GM12878 (cell line): ENCODE measurements at regions not wholly inside any gene's neighbourhood (a gene's known extent, or its start where the extent isn't known, plus 50 kb on each side); places are given as distances from the start of the nearest gene placed in this dataset.

Source experiments
- ASH2L ChIP-seq: fragments of 300-600, 200-600 bp; sonication (generic); IDR thresholded peaks from 2 replicates; pipeline ENCODE4 v1.6.1; 2017; ENCODE audit warnings: low read depth, mild to moderate bottlenecking, borderline replicate concordance
- BCL11A ChIP-seq: IDR thresholded peaks from 2 replicates; pipeline ENCODE4 v1.6.1; 2011; ENCODE audit warnings: low read depth, low read length
- CBX3 ChIP-seq: fragments of 200-600 bp; sonication (generic); IDR thresholded peaks from 2 replicates; pipeline ENCODE4 v1.6.1; 2016; ENCODE audit warnings: low read depth, borderline replicate concordance
- CREB1 ChIP-seq: IDR thresholded peaks from 2 replicates; pipeline ENCODE4 v1.6.1; 2012; ENCODE audit warnings: low read depth, mild to moderate bottlenecking, inconsistent platforms
- HDGF ChIP-seq: fragments of 450-650 bp; IDR thresholded peaks from 2 replicates; pipeline ENCODE4 v1.6.1; 2016; ENCODE audit warnings: antibody characterized with exemption
- JUNB ChIP-seq: IDR thresholded peaks from 2 replicates; pipeline ENCODE4 v1.6.1; 2016; ENCODE audit warnings: antibody characterized with exemption, mild to moderate bottlenecking
- KAT2A ChIP-seq: conservative IDR thresholded peaks from 2 replicates; pipeline ENCODE4 v1.6.1; 2011; ENCODE audit warnings: low read depth, low read length; ENCODE audit not compliant: control insufficient read depth
- KDM1A ChIP-seq: fragments of 200-600 bp; sonication (generic); IDR thresholded peaks from 2 replicates; pipeline ENCODE4 v1.6.1; 2016; ENCODE audit warnings: borderline replicate concordance
- MTA2 ChIP-seq: fragments of 450-650 bp; IDR thresholded peaks from 2 replicates; pipeline ENCODE4 v1.6.1; 2016; ENCODE audit warnings: low read depth, mild to moderate bottlenecking, moderate library complexity
- MXI1 ChIP-seq: fragments of 150-350 bp; IDR thresholded peaks from 2 replicates; pipeline ENCODE4 v1.6.1; 2011; ENCODE audit warnings: low read depth, mild to moderate bottlenecking, inconsistent platforms, low read length, improper control_type of control experiment
- NBN ChIP-seq: fragments of 450-650 bp; IDR thresholded peaks from 2 replicates; pipeline ENCODE4 v1.6.1; 2016
- SMAD5 ChIP-seq: IDR thresholded peaks from 2 replicates; pipeline ENCODE4 v1.6.1; 2016; ENCODE audit warnings: antibody characterized with exemption, low read depth
- STAT3 ChIP-seq: IDR thresholded peaks from 2 replicates; pipeline ENCODE4 v1.6.1; 2011; ENCODE audit warnings: low read depth, low read length, improper control_type of control experiment
- SUZ12 ChIP-seq: fragments of 200-600 bp; sonication (generic); IDR thresholded peaks from one replicate; pipeline ENCODE4 v1.6.1; 2018; ENCODE audit warnings: antibody characterized with exemption, mild to moderate bottlenecking; ENCODE audit not compliant: unreplicated experiment
- TCF12 ChIP-seq: IDR thresholded peaks from 2 replicates; pipeline ENCODE4 v1.6.1; 2011; ENCODE audit warnings: low read depth, mild to moderate bottlenecking, low read length
- ZNF592 ChIP-seq: fragments of 450-650 bp; IDR thresholded peaks from 2 replicates; pipeline ENCODE4 v1.6.1; 2017; ENCODE audit warnings: mild to moderate bottlenecking, moderate library complexity
- ZNF622 ChIP-seq: fragments of 450-650 bp; IDR thresholded peaks from 2 replicates; pipeline ENCODE4 v1.6.1; 2017; ENCODE audit warnings: mild to moderate bottlenecking, inconsistent platforms
- TF ChIP-seq, protein P1 (sequence below): fragments of 450-650 bp; IDR thresholded peaks from 2 replicates; pipeline ENCODE4 v1.6.1; 2017; ENCODE audit warnings: mild to moderate bottlenecking, low read depth, inconsistent platforms; ENCODE audit not compliant: poor library complexity, severe bottlenecking
- TF ChIP-seq, protein P2 (sequence below): fragments of 450-650 bp; IDR thresholded peaks from 2 replicates; pipeline ENCODE4 v1.6.1; 2016; ENCODE audit warnings: mild to moderate bottlenecking
- TF ChIP-seq, protein P3 (sequence below): fragments of 450-650 bp; IDR thresholded peaks from 2 replicates; pipeline ENCODE4 v1.6.1; 2016; ENCODE audit warnings: mild to moderate bottlenecking

GRCh38 chr7:3153118-3153517, 109.5 kb upstream of the CARD11 start (continued):
- no peak for TF ChIP-seq MXI1
- no peak for TF ChIP-seq ASH2L
- no peak for TF ChIP-seq HDGF
- no peak for TF ChIP-seq CREB1
- TF ChIP-seq TCF12, result 0 out of 2 replicates have a peak, but pooled peaks have one; percentile 34
- TF ChIP-seq ZNF592, result no peak
- no peak for TF ChIP-seq KDM1A
- no peak for TF ChIP-seq ZNF622
- TF ChIP-seq, protein P1, sequence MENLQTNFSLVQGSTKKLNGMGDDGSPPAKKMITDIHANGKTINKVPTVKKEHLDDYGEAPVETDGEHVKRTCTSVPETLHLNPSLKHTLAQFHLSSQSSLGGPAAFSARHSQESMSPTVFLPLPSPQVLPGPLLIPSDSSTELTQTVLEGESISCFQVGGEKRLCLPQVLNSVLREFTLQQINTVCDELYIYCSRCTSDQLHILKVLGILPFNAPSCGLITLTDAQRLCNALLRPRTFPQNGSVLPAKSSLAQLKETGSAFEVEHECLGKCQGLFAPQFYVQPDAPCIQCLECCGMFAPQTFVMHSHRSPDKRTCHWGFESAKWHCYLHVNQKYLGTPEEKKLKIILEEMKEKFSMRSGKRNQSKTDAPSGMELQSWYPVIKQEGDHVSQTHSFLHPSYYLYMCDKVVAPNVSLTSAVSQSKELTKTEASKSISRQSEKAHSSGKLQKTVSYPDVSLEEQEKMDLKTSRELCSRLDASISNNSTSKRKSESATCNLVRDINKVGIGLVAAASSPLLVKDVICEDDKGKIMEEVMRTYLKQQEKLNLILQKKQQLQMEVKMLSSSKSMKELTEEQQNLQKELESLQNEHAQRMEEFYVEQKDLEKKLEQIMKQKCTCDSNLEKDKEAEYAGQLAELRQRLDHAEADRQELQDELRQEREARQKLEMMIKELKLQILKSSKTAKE, result no peak
- TF ChIP-seq, protein P2, sequence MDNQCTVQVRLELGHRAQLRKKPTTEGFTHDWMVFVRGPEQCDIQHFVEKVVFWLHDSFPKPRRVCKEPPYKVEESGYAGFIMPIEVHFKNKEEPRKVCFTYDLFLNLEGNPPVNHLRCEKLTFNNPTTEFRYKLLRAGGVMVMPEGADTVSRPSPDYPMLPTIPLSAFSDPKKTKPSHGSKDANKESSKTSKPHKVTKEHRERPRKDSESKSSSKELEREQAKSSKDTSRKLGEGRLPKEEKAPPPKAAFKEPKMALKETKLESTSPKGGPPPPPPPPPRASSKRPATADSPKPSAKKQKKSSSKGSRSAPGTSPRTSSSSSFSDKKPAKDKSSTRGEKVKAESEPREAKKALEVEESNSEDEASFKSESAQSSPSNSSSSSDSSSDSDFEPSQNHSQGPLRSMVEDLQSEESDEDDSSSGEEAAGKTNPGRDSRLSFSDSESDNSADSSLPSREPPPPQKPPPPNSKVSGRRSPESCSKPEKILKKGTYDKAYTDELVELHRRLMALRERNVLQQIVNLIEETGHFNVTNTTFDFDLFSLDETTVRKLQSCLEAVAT, result no peak
- TF ChIP-seq SMAD5, result no peak
- TF ChIP-seq CBX3, result no peak
- TF ChIP-seq BCL11A, result peak; percentile 50; the same call in 1 of the 2 replicates
- peak; percentile 23; the same call in 1 of the 2 replicates for TF ChIP-seq JUNB
- TF ChIP-seq SUZ12, result no peak
- no peak for TF ChIP-seq KAT2A
- TF ChIP-seq NBN, result no peak
- TF ChIP-seq, protein P3, sequence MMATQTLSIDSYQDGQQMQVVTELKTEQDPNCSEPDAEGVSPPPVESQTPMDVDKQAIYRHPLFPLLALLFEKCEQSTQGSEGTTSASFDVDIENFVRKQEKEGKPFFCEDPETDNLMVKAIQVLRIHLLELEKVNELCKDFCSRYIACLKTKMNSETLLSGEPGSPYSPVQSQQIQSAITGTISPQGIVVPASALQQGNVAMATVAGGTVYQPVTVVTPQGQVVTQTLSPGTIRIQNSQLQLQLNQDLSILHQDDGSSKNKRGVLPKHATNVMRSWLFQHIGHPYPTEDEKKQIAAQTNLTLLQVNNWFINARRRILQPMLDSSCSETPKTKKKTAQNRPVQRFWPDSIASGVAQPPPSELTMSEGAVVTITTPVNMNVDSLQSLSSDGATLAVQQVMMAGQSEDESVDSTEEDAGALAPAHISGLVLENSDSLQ, result no peak
- no peak for TF ChIP-seq STAT3
- TF ChIP-seq MTA2, result peak; percentile 13; the same call in 1 of the 2 replicates
